Muscle of arm (tissue), 1 donor: ENCODE measurements at regions not wholly inside any gene's neighbourhood (a gene's known extent, or its start where the extent isn't known, plus 50 kb on each side); places are given as distances from the start of the nearest gene placed in this dataset.
"Not testable (repeated sequence)": the region's sequence is repeated elsewhere in the genome, so short reads cannot be mapped to it uniquely, and the experiment has no call there.

Source experiments
- DNase-seq: peaks from one replicate; pipeline ENCODE4 v3.0.0-alpha.2; 2013

- not testable (repeated sequence) for DNase-seq
Observed at GRCh38 chr17:20842012-20842411, 200.8 kb downstream of the USP22 start.

GRCh38 chr17:20843261-20843660, 199.6 kb downstream of the USP22 start:
- not testable (repeated sequence) for DNase-seq

GRCh38 chr17:20843799-20844553, 198.8 kb downstream of the USP22 start:
- DNase-seq, result not testable (repeated sequence)

GRCh38 chr17:20848869-20849443, 193.9 kb downstream of the USP22 start:
- DNase-seq, result not testable (repeated sequence)

- not testable (repeated sequence) for DNase-seq
Observed at GRCh38 chr17:20851591-20852238, 191.1 kb downstream of the USP22 start.

- peak; percentile 32 for DNase-seq
Observed at GRCh38 chr17:20852239-20852989, 190.4 kb downstream of the USP22 start.

- DNase-seq, result no peak
Observed at GRCh38 chr17:20852990-20853370, 189.8 kb downstream of the USP22 start.

- DNase-seq, result not testable (repeated sequence)
Observed at GRCh38 chr17:20855910-20856470, 186.8 kb downstream of the USP22 start.

- DNase-seq, result not testable (repeated sequence)
Observed at GRCh38 chr17:20866444-20867209, 176.2 kb downstream of the USP22 start.

- DNase-seq, result not testable (repeated sequence)
Observed at GRCh38 chr17:20867436-20867937, 175.3 kb downstream of the USP22 start.

GRCh38 chr17:20867938-20868661, 174.7 kb downstream of the USP22 start:
- DNase-seq, result not testable (repeated sequence)

GRCh38 chr17:20868662-20869007, 174.2 kb downstream of the USP22 start:
- not testable (repeated sequence) for DNase-seq

- DNase-seq, result not testable (repeated sequence)
Observed at GRCh38 chr17:20873173-20873572, 169.6 kb downstream of the USP22 start.

GRCh38 chr17:20873688-20874328, 169.0 kb downstream of the USP22 start:
- not testable (repeated sequence) for DNase-seq

- not testable (repeated sequence) for DNase-seq
Observed at GRCh38 chr17:20877384-20877783, 165.4 kb downstream of the USP22 start.

- no peak for DNase-seq
Observed at GRCh38 chr17:20890338-20890737, 152.5 kb downstream of the USP22 start.

- not testable (repeated sequence) for DNase-seq
Observed at GRCh38 chr17:20895426-20895825, 147.4 kb downstream of the USP22 start.

GRCh38 chr17:20896153-20896649, 146.6 kb downstream of the USP22 start:
- DNase-seq, result no peak

GRCh38 chr17:20898726-20899125, 144.1 kb downstream of the USP22 start:
- DNase-seq, result not testable (repeated sequence)
